GM18870 (cell line): ENCODE measurements at regions not wholly inside any gene's neighbourhood (a gene's known extent, or its start where the extent isn't known, plus 50 kb on each side); places are given as distances from the start of the nearest gene placed in this dataset.

Experiments
- ATAC-seq: cut with Tn5 transposase; IDR thresholded peaks from one replicate; pipeline ENCODE4 v1.9.1; 2021; ENCODE audit warnings: moderate library complexity; ENCODE audit not compliant: unreplicated experiment

DNA sequence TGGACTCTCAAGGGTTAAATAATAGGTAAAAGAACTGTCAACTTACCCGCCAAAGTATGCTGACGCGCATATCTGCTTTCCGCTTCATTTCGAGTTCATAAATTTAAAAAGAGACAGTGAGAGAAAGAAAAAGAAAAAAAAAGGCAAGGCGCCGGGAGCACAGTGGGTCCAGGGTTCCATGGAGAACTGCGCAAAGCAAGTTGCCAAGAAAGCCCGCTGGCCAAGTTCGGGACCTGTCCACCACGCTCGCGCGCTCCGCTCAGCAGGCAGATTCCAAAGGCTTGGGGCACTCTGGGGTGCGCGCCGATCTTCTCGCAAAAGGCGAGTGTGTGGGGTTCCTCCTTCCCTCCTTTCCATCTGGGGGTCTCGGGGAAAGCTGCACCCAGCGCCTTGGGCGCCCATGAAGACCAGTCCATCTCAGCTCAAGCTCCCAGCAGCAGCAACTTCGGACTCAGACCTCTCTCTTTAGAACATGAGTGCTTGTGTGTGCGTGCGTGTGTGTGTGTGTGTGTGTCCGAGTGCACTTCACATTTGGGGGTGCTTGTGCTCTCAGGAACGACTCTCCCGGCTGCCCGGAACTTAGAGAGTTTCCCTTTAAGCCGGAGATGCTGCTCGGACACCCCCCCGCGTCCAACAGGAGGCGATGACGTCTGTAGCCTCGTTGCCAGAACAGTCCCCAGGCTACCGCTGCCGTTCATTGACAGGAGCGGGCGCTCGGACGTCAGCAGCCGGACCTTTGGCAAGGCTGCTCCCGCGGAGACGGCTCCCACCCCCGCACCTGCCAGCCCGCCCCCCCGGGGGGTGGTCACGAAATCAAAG, 180.0 kb downstream of the TBXT start:
- ATAC-seq: no peak

DNA sequence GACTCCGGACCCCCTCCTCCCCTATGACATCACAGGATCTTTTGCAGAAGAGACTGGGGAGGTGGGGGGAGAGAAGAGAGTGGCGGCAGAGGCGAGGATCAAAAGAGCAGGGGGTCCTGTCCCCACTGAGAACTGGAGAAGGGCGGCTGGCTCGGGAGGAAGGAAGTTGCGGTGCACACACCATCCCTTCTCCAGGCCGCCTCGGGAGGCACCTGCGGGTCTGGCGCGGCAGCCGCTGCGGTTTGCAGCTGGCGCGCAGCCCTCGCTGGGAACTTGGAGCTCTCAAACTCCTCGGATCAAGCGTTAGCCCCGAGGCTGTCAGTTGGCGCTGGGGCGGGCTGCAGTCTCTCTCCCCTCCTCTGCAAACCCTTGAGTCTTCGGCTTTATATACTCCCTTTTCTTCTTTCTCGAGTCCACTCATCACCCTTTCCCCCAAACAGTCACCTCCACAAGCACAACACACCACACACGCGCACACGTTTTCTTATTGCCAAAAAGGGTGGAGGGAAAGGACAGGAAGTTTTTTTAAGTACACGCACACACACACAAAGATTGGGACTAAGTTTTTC, 180.7 kb downstream of the TBXT start:
- no peak for ATAC-seq

DNA sequence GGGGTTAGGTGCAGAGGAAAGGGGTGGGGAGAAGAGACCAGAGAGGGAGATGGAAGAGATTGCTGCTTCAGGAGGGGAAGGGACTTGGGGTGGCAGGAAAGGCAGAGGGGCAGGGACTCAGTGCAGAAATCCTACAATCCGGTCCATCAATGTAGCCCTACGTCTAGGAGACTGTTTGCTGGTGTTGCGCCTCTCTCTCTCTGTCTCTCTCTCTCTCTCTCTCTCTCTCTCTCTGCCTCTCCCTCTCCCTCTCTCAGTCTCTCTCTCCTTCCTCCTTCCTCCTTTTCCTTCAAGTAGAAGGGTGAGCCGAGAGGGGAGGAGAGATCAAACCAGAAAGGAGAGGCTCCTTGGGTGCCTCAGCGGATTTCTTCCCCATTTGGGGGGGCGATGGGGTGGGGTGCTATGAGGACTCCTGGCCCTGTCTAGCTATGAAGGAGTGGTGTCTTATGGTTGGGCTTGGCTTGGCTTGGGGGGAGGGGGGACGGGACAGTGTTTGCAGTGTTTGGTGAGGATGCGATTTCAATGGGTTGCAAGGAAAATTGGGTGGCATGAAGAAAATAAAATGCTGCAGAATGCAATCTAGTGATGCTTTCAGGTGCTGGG, 181.2 kb downstream of the TBXT start:
- ATAC-seq: no peak

DNA sequence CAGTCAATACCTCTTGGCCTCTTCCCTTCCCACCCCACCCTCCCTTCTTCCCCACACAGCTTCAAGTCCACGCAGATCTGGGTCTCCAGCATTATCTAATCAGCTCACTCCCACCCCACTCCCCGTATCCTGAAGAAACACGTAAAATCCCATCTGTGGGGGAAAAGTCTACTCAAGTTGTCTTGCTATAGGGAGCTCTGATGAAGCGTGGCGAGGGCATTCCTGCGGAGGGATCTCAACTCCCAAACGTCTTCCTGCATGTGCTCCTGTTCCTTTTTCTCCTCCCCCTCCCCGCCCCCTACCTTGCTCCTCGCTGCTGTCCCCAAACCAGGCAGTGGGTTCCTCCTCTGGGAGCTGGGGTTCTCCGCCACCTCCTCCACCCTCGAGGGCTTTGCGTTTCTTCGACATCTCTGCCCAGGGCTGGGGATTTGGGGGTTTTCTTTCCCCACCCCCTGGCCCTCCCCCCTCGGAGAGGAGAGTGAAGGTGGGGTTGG, 181.8 kb downstream of the TBXT start:
- ATAC-seq: no peak

DNA sequence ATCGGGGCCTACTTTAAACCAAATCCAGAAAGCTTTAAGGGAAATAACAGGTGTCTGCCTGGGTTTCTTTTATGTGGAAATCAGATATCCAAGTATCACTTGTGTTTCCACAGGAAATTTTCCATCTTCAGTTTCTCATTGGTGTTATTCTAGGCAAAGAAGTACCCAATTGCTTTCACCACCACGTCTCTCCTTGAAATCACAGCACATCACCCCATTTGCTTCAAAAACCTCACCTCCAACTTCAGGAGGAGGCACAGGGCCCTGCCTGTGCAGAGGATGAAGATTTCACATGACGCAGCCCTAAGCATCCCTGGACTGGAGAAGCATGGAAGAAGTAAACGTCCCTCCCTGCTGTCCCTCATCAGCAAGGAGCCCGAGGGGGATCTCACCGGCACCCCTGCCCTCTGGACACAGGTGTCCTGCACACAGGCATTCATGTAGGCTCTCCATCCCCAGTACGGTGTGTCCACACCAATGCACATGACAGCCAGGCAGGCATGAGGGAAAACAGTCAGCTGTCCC, 182.3 kb downstream of the TBXT start:
- ATAC-seq: no peak

DNA sequence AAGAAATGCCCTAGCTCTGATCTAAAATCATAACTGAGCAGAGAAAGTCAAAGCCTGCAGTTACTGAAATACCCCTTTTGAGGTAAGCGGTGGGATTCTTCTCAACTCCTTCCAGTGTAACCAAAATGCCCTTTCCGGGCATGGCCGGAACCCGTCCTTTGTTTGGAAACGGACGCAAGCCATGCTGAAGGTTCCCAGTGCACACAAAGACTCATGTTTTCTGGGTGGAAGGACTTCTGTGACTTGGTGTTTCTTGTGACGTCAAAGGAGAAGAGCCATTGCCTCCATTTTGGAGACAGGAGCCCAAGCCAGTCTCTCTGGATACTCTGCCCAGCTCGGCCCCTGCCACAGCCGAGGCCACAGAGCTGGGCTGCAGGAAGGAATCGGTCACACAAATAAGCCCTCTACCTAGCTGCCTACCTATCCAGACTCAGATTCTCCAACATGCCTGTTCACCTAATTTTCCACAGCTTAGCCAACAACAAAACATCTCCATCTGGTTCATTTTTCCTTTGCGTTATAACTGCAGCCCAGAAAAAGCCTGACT, 182.8 kb downstream of the TBXT start:
- ATAC-seq: no peak

DNA sequence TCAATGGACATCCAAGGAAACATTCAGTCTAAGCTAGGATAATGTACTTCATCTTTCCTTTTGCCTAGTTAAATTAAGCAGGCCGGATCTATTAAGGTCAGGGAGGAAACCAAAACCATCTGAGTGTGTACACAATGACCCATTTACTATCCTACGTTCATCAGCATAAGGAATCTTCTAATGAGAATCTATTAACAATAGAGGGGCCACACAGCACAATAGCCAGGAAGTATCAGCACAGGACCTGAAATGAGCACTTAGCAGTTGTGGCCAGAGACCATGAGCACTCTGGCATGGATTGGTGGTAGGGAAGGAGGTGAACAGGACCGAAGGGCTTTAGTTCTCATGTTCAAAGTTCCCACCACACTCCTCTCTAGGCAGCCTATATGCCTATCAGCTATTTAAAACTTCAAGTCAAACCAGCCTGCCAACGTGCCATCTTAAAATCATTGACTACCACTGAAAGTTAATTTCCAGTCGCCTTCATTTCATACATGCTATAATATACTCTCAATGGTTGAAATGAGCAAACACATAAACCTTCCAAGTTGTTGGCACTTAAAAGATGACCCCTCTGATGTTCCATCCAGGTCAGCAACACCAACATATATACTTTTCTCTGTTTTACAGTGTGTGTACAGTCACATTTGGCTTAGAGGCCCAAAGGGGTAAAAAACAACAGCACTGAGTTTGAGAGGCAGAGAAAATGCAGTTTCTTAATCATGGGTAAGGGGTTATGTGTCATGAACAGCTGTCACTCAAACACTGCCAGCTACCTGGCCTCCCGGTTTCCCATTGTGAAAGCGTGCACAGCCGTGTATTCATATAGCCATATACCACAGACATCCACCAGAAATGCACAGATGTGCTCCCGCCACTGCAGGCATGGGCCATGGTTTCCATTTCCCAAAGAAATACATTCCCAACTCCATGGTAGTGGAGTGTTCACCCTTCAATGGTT, 184.3 kb downstream of the TBXT start:
- no peak for ATAC-seq

DNA sequence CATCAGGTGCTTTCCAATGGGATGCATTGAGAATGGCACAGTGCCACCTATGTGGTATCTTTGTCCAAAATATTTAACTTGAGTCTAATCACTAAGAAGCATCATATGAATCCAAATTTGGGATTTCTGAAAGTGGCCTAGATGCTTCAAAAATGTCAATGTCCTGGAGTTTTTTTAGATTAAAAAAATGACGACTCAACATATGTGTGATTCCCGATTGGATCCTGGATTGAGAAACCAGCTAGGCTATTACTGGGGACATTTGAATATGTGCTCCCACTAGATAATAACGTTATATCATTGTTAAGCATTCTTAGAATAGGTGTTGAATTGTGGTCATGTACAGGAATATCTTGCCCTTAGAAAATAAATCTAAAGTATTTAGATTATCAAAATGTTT, 189.2 kb downstream of the TBXT start:
- no peak for ATAC-seq

DNA sequence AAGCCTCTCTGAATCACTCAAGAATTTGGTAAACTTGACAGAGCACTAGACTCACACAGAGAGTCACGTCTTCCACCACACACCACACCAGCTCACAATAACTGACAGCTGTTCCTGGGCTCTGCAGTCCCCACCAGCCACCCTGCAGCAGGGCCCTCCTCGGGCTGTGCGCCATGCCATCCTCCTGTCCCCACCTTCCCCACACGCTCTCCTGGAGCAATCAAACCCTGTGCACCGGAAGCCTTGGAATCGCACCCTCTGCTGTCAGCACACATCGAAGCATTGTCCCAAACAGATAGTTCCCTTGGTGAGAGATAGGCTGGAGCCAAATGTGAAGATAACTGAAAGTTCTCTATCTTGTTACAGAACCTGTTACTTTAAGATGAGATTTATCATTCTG, 191.0 kb downstream of the TBXT start:
- no peak for ATAC-seq

DNA sequence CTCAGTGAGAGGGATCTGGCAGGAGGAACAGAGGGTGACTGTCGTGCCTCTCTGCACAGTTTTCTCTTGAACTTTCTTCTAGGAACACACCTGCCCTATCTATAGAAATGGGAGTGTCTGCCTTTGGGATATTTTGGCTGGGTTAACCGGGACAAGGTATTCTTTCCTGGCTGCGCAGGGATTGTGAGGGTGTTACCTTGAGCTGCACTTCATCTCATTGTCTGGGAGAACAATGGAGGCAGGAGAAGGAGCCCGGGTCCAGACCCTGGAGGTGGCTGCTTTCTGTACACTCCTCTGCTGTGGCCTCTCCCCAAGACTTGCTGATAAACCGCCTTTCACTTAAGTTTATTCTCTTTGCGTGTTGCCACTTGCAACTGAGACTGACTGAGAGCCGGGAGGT, 192.8 kb downstream of the TBXT start:
- ATAC-seq: no peak

DNA sequence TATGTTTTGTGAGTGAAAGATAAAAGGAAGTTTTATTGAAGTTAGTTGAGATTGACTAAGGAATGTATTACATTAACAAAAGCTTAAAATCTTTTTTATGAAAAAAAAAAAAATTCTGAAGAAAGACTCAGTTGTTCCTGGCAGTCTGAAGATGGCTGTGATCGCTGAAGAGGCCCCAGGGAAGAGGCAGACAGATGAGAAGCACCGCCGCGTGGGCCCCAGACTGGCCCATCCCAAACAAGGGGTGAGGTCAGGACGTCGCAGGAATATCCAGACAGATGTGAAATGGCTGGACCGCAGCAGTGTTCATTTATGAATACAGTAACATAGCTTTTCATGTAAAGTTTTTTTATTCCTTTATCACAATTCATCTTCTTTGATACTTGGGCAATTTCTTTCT, 194.2 kb downstream of the TBXT start:
- no peak for ATAC-seq

DNA sequence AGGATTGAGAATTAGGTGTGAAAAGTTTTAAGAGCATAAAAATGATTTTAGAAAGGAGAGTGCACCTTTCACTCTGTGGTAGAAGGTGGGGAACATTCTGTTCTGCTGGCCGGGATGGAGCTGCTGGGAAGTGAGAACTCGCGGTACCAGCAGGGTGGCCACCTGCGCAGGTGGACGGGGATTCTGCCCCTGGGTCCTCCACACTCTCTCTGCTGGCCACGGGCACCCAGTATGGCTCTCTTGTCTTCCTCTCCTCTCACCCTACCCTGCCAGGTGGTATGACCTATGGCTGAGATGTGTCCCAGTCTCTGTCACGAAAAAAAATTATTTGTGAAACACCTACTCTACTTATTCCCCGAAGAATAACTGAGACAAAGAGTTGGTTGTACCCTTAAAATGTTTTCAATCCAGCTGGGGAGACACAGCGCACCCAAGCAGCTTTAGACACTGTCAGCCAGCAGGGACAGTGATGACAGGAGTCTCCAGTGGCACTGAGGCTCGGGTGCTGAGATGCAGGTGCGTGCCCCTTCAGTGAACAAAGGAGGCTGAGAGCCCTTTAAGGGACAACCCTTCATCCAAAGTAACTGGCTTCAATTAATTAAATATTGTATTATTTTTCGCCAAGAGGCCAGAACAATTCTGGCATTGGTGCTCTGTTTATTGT, 195.4 kb downstream of the TBXT start:
- ATAC-seq: no peak

DNA sequence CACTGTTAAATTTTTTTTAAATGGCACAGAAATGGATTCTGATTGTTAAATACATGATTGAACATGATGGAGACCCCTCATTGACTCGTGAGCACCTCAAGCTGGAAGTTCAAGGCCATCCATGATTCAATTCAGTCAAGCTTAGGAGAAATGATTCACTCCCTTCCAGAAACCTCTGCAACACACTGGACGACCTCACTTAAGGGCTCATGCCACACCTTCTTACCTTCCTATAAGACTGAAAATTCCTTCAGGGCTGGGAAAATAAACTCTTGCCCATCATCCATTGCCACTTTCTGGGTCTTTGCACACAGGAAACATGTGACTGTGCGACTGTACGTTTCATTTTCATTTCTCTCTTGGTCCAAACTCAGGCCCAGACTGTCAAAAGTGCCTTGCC, 196.4 kb downstream of the TBXT start:
- no peak for ATAC-seq

DNA sequence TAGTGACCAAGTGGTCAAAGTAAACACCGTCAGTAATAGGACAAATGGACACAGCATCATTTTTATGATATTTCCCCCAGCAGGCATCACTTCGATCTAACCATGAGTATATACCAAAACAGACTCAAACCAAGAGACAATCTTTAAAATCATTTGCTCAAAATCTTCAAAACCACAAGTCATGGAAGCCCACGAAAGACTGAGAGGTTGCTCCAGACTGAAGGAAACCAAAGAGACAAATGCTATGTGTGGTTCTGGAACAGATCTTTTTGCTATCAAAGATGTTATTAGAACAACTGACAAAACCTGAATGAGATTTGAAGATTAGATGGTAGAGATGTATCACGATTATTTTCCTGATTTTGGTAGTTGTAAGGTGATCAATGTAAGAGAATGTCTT, 197.7 kb downstream of the TBXT start:
- no peak for ATAC-seq

DNA sequence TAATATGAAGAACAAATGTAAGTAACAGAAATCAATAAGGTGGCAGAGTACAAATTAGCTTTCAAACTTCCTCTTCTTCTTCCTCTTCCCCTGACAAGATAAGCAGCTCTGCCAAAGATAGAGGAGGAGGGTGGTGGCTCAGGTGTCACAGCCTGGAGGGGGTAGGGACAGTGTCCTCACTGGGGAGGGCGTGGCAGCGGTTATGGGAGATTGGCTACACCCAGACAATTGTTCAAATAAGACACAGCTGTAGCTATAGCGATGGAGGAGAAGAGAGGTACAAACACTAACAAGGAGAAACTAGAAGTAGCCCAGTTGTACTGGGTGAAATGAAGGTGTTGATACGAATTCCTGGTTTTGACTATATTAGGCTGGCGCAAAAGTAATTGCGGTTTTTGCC, 198.5 kb downstream of the TBXT start:
- ATAC-seq: no peak

DNA sequence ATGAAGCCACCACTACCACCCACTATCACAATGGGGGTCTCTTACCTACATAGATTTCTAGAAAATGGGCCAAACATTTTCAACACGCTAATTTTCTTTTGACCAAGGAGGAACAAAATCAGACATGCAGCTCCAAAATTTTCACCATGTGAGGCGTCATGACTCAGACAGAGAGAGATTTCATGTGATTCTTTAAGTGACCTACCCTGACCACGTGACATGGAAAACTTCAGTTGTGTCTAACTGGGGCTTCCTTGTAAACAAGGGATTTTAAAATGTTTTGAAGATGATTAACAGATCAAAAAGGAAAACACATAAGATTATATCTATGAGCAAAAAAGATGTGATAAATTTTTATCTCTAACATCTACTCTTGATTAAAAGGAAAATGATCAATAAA, 199.2 kb downstream of the TBXT start:
- no peak for ATAC-seq

DNA sequence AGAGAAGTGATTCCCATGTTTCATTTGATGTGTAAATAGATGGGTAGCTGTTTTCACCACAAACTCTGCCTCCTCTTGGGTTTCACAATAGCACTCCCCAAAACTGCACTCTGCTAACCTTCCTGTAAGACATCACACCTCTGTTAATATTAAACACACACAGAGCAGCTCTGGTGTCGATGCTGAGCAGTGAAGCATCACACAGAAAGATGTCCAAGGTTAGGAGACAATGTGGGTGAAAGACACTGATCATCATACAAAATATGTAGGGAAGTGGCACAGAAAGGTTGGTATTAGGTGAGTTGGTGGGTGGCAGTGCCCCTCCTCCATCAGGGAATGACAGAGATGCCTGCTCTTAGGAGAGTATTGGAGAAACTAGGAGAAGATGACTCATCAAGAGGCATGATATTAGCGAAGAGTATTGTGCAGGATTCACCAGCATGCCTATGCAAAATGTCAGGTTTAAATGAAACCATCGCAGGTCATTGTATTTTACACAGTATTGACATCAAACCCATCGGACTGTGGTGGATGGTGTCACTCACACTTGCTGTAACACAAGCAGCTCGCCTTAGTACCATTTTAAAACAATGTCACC, 199.7 kb downstream of the TBXT start:
- ATAC-seq: peak; percentile 68

DNA sequence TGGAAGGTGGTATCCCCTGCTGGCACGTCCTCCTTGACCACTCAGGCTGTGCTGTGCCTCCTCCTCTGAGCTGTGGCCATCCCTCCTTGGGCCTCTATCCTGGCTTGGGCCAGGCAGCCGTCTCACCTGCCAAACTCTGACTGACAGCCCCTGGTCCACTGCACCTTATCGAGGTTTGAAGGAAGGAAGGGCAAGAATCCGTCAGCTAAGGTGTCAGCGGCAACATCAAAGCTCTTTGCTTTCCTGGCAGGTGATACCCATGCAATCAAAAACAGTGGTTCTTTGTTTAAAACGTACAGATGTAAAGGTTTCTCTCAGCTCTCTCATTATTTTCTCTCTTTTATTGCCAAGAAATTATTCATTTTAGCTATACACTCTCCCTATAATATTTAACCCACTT, 203.9 kb downstream of the TBXT start:
- no peak for ATAC-seq

DNA sequence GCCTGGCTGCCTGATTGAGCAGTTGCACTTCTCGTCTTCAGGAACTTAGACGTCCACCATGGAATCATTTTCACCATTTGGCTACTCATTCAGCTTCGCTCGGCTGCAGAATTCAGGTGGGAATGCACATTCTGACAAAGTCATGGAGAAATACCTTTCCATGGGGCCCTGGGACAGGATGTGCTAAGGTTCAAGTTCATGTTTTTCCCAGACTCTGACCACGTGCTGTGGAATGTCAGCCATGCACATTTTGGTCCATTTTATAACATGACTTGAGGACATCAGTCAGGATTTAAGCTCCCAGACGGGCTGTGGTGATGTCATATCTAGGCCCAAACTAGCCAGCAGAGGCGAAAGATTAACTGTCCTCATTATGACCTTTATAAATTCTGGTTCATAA, 205.3 kb downstream of the TBXT start:
- no peak for ATAC-seq

DNA sequence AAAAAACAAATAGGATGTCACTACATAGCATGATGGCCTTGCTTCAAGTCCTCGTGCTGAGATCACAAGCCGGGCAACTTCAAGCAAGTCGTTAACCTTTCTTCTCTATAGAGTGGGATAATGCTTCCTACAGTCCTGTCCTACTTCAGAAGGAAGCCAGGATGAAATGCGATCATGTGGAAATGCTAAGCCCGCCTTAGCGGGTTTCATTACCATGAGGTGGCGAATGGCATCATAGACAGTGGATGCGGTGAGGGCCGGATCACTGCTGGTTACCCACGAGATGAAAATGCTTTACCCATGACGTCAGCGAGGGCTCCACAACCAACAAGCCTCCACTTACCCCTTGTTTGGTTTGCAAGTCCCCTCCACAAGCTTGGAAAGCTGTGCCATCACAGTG, 206.4 kb downstream of the TBXT start:
- ATAC-seq: no peak
